GM12878 (cell line): ENCODE measurements at regions not wholly inside any gene's neighbourhood (a gene's known extent, or its start where the extent isn't known, plus 50 kb on each side); places are given as distances from the start of the nearest gene placed in this dataset.

ENCODE experiments used
- ATAC-seq: fragments of 200-7000 bp; cut with Tn5 transposase; 3 replicates; pipeline ENCODE4 v1.9.1; 2020; ENCODE audit warnings: mild to moderate bottlenecking, moderate library complexity
- BruUV-seq: library from RNA; stranded (reverse); fragments of 400-500 nt; replicated peaks from 2 replicates; lab custom pipeline; 2021; lab: Mats Ljungman, UMichigan
- CTCF ChIA-PET: fragments of 300-600 bp; sonication (Branson Sonifier 250); formaldehyde crosslinking; extraction: SDS; loops from one replicate; lab custom pipeline; 2021; ENCODE audit warnings: inconsistent platforms; lab: Yijun Ruan, JAX
- POLR2A ChIA-PET: fragments of 350-600 bp; formaldehyde crosslinking; extraction: SDS; loops from one replicate; lab custom pipeline; 2021; ENCODE audit warnings: inconsistent platforms; lab: Charles Lee
- RAD21 ChIA-PET: fragments of 300-600 bp; sonication (Branson Sonifier 250); formaldehyde crosslinking; loops from one replicate; lab custom pipeline; 2023; ENCODE audit warnings: antibody characterized with exemption; ENCODE audit not compliant: unreplicated experiment; lab: Charles Lee
- SMC1A ChIA-PET: fragments of 300-600 bp; sonication (Branson Sonifier 250); formaldehyde crosslinking; loops from one replicate; lab custom pipeline; 2023; ENCODE audit not compliant: unreplicated experiment, uncharacterized antibody; lab: Charles Lee
- DNase-seq: peaks from one replicate; pipeline ENCODE4 v3.0.0-alpha.2; 2011; ENCODE audit warnings: low read depth, low spot score
- FAIRE-seq: peaks from 3 replicates; lab custom pipeline; 2011; peaks lifted over from hg19 to GRCh38; lab: Jason Lieb, UNC
- H2AFZ ChIP-seq: 2 replicates; pipeline ENCODE4 v1.6.0; 2011; ENCODE audit warnings: low read depth, low read length, control low read depth; ENCODE audit not compliant: control insufficient read depth
- H3K27ac ChIP-seq: 2 replicates; pipeline ENCODE4 v1.5.1; 2011; ENCODE audit warnings: control low read depth; ENCODE audit not compliant: control insufficient read depth, insufficient read depth
- H3K27me3 ChIP-seq, 2 experiments: replicated peaks in 1 of 2; 2 replicates each; pipeline versions ENCODE4 v1.6.0 to v1.6.1; 2011; ENCODE audit warnings: low read length in 1 of 2; ENCODE audit not compliant: control insufficient read depth in 2 of 2, insufficient read depth in 2 of 2
- H3K36me3 ChIP-seq, 2 experiments: 2 replicates each; pipeline ENCODE4 v1.5.1; 2011; ENCODE audit warnings: low read length in 1 of 2; ENCODE audit not compliant: control insufficient read depth in 2 of 2, insufficient read depth in 2 of 2
- H3K4me1 ChIP-seq: 2 replicates; pipeline ENCODE4 v1.6.1; 2011; ENCODE audit warnings: mild to moderate bottlenecking, low read length, moderate library complexity, mixed read lengths; ENCODE audit not compliant: control insufficient read depth, insufficient read depth
- H3K4me2 ChIP-seq: 2 replicates; pipeline ENCODE4 v1.6.0; 2011; ENCODE audit warnings: control low read depth; ENCODE audit not compliant: control insufficient read depth, insufficient read depth
- H3K4me3 ChIP-seq: fragments of 200-600 bp; sonication (generic); 2 replicates; pipeline ENCODE4 v1.5.1; 2016
- H3K79me2 ChIP-seq: 2 replicates; pipeline ENCODE4 v1.6.0; 2011; ENCODE audit warnings: low read length; ENCODE audit not compliant: control insufficient read depth, insufficient read depth
- H3K9ac ChIP-seq: 2 replicates; pipeline ENCODE4 v1.8.0; 2011; ENCODE audit warnings: low read length, control low read depth, mixed read lengths; ENCODE audit not compliant: control insufficient read depth, insufficient read depth
- H3K9me3 ChIP-seq: replicated peaks from 3 replicates; pipeline ENCODE4 v1.5.1; 2011; ENCODE audit warnings: mild to moderate bottlenecking, low read length; ENCODE audit not compliant: control insufficient read depth, insufficient read depth
- H4K20me1 ChIP-seq: 2 replicates; pipeline ENCODE4 v1.6.0; 2011; ENCODE audit not compliant: control insufficient read depth, insufficient read depth
- CHD2 ChIP-seq: IDR thresholded peaks from 2 replicates; pipeline ENCODE4 v1.6.1; 2011; ENCODE audit warnings: low read depth, low read length, improper control_type of control experiment, borderline replicate concordance
- CHD4 ChIP-seq: fragments of 200-600 bp; sonication (generic); IDR thresholded peaks from 2 replicates; pipeline ENCODE4 v1.6.1; 2016; ENCODE audit warnings: mild to moderate bottlenecking
- DPF2 ChIP-seq: fragments of 450-650 bp; IDR thresholded peaks from 2 replicates; pipeline ENCODE4 v1.6.1; 2017; ENCODE audit warnings: mild to moderate bottlenecking
- GABPA ChIP-seq: IDR thresholded peaks from 2 replicates; pipeline ENCODE4 v1.6.1; 2014; ENCODE audit warnings: antibody characterized with exemption, low read depth, mild to moderate bottlenecking, inconsistent platforms
- KAT2A ChIP-seq: conservative IDR thresholded peaks from 2 replicates; pipeline ENCODE4 v1.6.1; 2011; ENCODE audit warnings: low read depth, low read length; ENCODE audit not compliant: control insufficient read depth
- MTA2 ChIP-seq: fragments of 450-650 bp; IDR thresholded peaks from 2 replicates; pipeline ENCODE4 v1.6.1; 2016; ENCODE audit warnings: low read depth, mild to moderate bottlenecking, moderate library complexity
- NFXL1 ChIP-seq: fragments of 450-650 bp; IDR thresholded peaks from 2 replicates; pipeline ENCODE4 v1.6.1; 2017; ENCODE audit warnings: antibody characterized with exemption, mild to moderate bottlenecking, borderline replicate concordance
- POLR2AphosphoS5 ChIP-seq: IDR thresholded peaks from 2 replicates; pipeline ENCODE4 v1.6.1; 2011; ENCODE audit warnings: mild to moderate bottlenecking, low read length, inconsistent platforms
- SIX5 ChIP-seq: IDR thresholded peaks from 2 replicates; pipeline ENCODE4 v1.6.1; 2011; ENCODE audit warnings: mild to moderate bottlenecking, low read depth, low read length, moderate library complexity; ENCODE audit not compliant: severe bottlenecking
- ZNF384 ChIP-seq: IDR thresholded peaks from 2 replicates; pipeline ENCODE4 v1.6.1; 2012; ENCODE audit warnings: low read depth, mild to moderate bottlenecking, low read length, improper control_type of control experiment, borderline replicate concordance
- WGBS: methylation state at CpG from one replicate; pipeline ENCODE4 v1.1.6; 2016; ENCODE audit warnings: low lambda C conversion rate; ENCODE audit not compliant: insufficient replicate concordance, insufficient coverage; ENCODE audit errors: missing lambda C conversion rate; 5-methylcytosine and 5-hydroxymethylcytosine counted together
- in situ Hi-C: fragments of 300-500 bp; cut with MboI; formaldehyde crosslinking; loops from 9 replicates; pipeline ENCODE4 v1.14.3; 2018; ENCODE audit warnings: mixed read lengths
- intact Hi-C: fragments of 100-400 bp; cut with micrococcal nuclease; formaldehyde crosslinking; loops from one replicate; pipeline ENCODE4 v1.14.2; 2022; ENCODE audit not compliant: unreplicated experiment
- TF ChIP-seq, protein P1 (sequence below): IDR thresholded peaks from 2 replicates; pipeline ENCODE4 v1.6.1; 2011; ENCODE audit warnings: borderline replicate concordance, low read depth, mild to moderate bottlenecking, moderate library complexity, mixed read lengths, low read length; ENCODE audit not compliant: insufficient read depth; ENCODE audit errors: extremely low read length
- TF ChIP-seq, protein P2 (sequence below): fragments of 450-650 bp; IDR thresholded peaks from 2 replicates; pipeline ENCODE4 v1.6.1; 2016; ENCODE audit warnings: mild to moderate bottlenecking
- TF ChIP-seq, protein P3 (sequence below): IDR thresholded peaks from 2 replicates; pipeline ENCODE4 v1.6.1; 2012; ENCODE audit warnings: mild to moderate bottlenecking, low read depth, low read length
- TF ChIP-seq, protein P4 (sequence below): fragments of 450-650 bp; formaldehyde crosslinking; IDR thresholded peaks from 2 replicates; pipeline ENCODE4 v1.4.0; 2020; ENCODE audit warnings: mild to moderate bottlenecking, moderate library complexity

DNA sequence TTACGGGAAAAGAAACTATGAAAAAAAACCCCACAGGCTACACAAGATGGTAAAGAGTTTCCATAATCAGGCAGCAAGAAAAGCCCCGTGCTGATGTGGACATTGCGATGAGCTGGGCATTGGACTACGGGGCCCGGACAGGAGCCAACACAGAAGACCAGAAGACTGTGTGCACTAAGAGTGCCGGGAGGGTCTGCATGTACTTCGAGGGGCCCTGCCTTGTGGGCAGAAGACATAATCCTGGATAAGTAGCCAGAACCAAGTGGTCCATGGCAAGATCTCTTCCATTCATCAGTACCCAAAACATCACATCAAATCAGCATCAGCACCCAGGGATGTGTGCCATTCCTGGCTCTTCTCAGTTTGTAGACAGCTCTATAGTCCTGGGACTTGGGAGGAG, 317.8 kb downstream of the FGF9 start (continued):
- TF ChIP-seq, protein P1, sequence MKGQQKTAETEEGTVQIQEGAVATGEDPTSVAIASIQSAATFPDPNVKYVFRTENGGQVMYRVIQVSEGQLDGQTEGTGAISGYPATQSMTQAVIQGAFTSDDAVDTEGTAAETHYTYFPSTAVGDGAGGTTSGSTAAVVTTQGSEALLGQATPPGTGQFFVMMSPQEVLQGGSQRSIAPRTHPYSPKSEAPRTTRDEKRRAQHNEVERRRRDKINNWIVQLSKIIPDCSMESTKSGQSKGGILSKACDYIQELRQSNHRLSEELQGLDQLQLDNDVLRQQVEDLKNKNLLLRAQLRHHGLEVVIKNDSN: no peak
- no peak for TF ChIP-seq GABPA
- TF ChIP-seq ZNF384: no peak
- TF ChIP-seq DPF2: no peak
- TF ChIP-seq, protein P2, sequence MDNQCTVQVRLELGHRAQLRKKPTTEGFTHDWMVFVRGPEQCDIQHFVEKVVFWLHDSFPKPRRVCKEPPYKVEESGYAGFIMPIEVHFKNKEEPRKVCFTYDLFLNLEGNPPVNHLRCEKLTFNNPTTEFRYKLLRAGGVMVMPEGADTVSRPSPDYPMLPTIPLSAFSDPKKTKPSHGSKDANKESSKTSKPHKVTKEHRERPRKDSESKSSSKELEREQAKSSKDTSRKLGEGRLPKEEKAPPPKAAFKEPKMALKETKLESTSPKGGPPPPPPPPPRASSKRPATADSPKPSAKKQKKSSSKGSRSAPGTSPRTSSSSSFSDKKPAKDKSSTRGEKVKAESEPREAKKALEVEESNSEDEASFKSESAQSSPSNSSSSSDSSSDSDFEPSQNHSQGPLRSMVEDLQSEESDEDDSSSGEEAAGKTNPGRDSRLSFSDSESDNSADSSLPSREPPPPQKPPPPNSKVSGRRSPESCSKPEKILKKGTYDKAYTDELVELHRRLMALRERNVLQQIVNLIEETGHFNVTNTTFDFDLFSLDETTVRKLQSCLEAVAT: no peak
- no peak for TF ChIP-seq POLR2AphosphoS5

DNA sequence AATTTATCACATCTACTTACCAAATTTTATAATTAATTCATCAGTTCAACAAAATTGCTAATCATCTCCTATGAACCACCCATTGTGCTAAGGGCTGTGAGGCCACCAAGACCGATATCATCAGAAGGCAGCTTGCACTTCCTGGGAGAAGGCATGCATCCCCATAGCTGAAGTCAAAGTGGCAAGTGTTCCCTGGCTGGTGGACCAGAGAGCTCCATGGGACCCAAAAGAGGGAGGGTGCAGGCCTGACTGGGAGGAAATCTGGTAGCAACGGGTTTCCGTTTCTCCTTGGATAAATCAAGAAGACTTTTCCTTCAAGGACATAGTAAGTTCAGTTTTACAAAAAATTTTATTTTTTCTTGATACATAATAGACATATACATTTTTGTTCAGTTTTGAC, 325.2 kb downstream of the FGF9 start:
- Histone ChIP-seq H4K20me1 (no peaks in the 10 kb centered on the region), H3K27ac (no peak overlapping the region), H2AFZ (no peak overlapping the region), H3K4me1 (no peaks in the 10 kb centered on the region), H3K4me3 (no peak overlapping the region), H3K4me2 (no peak overlapping the region), H3K36me3 (no peaks in the 10 kb centered on the region), H3K27me3 (no peaks in the 10 kb centered on the region), H3K79me2 (no peaks in the 10 kb centered on the region), H3K9me3 (no peaks in the 10 kb centered on the region; the same call in 2 of the 3 replicates), H3K9ac (no peak overlapping the region)
- DNase-seq (no peak), FAIRE-seq (no peak), ATAC-seq (no peak)
- CTCF ChIA-PET: no interaction called here
- SMC1A ChIA-PET: no interaction called here
- WGBS: 78% methylated on average over 3 of the region's 3 CpGs
- in situ Hi-C loops (no loop called here), intact Hi-C loops (no loop called here)
- POLR2A ChIA-PET: no interaction called here
- BruUV-seq: no TSS peak
- RAD21 ChIA-PET: interaction anchor here (1.1 kb wide), 1 partner anchor 12 kb away, joined by 3 read pairs; no protein-coding TSS in a partner anchor
- TF ChIP-seq, protein P3, sequence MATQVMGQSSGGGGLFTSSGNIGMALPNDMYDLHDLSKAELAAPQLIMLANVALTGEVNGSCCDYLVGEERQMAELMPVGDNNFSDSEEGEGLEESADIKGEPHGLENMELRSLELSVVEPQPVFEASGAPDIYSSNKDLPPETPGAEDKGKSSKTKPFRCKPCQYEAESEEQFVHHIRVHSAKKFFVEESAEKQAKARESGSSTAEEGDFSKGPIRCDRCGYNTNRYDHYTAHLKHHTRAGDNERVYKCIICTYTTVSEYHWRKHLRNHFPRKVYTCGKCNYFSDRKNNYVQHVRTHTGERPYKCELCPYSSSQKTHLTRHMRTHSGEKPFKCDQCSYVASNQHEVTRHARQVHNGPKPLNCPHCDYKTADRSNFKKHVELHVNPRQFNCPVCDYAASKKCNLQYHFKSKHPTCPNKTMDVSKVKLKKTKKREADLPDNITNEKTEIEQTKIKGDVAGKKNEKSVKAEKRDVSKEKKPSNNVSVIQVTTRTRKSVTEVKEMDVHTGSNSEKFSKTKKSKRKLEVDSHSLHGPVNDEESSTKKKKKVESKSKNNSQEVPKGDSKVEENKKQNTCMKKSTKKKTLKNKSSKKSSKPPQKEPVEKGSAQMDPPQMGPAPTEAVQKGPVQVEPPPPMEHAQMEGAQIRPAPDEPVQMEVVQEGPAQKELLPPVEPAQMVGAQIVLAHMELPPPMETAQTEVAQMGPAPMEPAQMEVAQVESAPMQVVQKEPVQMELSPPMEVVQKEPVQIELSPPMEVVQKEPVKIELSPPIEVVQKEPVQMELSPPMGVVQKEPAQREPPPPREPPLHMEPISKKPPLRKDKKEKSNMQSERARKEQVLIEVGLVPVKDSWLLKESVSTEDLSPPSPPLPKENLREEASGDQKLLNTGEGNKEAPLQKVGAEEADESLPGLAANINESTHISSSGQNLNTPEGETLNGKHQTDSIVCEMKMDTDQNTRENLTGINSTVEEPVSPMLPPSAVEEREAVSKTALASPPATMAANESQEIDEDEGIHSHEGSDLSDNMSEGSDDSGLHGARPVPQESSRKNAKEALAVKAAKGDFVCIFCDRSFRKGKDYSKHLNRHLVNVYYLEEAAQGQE: no peak
- TF ChIP-seq CHD4 (no peak), CHD2 (no peak), MTA2 (no peak), KAT2A (no peak), SIX5 (no peak), NFXL1 (no peak)
- TF ChIP-seq, protein P4, sequence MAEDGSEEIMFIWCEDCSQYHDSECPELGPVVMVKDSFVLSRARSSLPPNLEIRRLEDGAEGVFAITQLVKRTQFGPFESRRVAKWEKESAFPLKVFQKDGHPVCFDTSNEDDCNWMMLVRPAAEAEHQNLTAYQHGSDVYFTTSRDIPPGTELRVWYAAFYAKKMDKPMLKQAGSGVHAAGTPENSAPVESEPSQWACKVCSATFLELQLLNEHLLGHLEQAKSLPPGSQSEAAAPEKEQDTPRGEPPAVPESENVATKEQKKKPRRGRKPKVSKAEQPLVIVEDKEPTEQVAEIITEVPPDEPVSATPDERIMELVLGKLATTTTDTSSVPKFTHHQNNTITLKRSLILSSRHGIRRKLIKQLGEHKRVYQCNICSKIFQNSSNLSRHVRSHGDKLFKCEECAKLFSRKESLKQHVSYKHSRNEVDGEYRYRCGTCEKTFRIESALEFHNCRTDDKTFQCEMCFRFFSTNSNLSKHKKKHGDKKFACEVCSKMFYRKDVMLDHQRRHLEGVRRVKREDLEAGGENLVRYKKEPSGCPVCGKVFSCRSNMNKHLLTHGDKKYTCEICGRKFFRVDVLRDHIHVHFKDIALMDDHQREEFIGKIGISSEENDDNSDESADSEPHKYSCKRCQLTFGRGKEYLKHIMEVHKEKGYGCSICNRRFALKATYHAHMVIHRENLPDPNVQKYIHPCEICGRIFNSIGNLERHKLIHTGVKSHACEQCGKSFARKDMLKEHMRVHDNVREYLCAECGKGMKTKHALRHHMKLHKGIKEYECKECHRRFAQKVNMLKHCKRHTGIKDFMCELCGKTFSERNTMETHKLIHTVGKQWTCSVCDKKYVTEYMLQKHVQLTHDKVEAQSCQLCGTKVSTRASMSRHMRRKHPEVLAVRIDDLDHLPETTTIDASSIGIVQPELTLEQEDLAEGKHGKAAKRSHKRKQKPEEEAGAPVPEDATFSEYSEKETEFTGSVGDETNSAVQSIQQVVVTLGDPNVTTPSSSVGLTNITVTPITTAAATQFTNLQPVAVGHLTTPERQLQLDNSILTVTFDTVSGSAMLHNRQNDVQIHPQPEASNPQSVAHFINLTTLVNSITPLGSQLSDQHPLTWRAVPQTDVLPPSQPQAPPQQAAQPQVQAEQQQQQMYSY (CRISPR knock-in tag): no peak
